ENCODE measurements at regions not wholly inside any gene's neighbourhood (a gene's known extent, or its start where the extent isn't known, plus 50 kb on each side); places are given as distances from the start of the nearest gene placed in this dataset.

- Histone ChIP-seq H3K9me3 (ENCODE audit: low read length) (no peaks in the 10 kb centered on the region), H3K4me3 (ENCODE audit: low read depth, low read length, poor library complexity, severe bottlenecking) (no peak overlapping the region)
Measured at GRCh38 chr13:84821261-84821660, 939.0 kb upstream of the SLITRK1 start.

GRCh38 chr13:84816567-84817105 is 934.4 kb upstream of the SLITRK1 start:
- Histone ChIP-seq H2AFZ (ENCODE audit: low read length) (no peak overlapping the region), H3K9me3 (ENCODE audit: low read length) (no peaks in the 10 kb centered on the region), H3F3A (ENCODE audit: insufficient read depth, low read length) (no peaks in the 10 kb centered on the region)

More at GRCh38 chr13:84821261-84821660, 939.0 kb upstream of the SLITRK1 start:
- Histone ChIP-seq H2AFZ (ENCODE audit: low read length) (no peak overlapping the region), H3K79me2 (ENCODE audit: insufficient read depth, low read length) (no peaks in the 10 kb centered on the region), H3K27ac (ENCODE audit: low read depth, low read length, poor library complexity, severe bottlenecking) (no peak overlapping the region), H3K9me2 (ENCODE audit: low read depth, low read length) (no peaks in the 10 kb centered on the region), H3K4me1 (ENCODE audit: insufficient read depth, low read length, severe bottlenecking) (no peaks in the 10 kb centered on the region), H3K4me2 (ENCODE audit: low read length) (no peak overlapping the region), H3K27me3 (ENCODE audit: insufficient read depth, low read length) (no peaks in the 10 kb centered on the region), H3K36me3 (ENCODE audit: insufficient read depth, low read length) (no peaks in the 10 kb centered on the region), H3K9ac (ENCODE audit: low read length) (no peak overlapping the region), H3F3A (ENCODE audit: insufficient read depth, low read length) (no peaks in the 10 kb centered on the region), H4K20me1 (ENCODE audit: insufficient read depth, low read length) (no peaks in the 10 kb centered on the region)
- no peak for TF ChIP-seq EZH2 (IDR thresholded peaks at IDR 0.05; ENCODE audit: borderline replicate concordance, low read length)
- TF ChIP-seq, protein P1, sequence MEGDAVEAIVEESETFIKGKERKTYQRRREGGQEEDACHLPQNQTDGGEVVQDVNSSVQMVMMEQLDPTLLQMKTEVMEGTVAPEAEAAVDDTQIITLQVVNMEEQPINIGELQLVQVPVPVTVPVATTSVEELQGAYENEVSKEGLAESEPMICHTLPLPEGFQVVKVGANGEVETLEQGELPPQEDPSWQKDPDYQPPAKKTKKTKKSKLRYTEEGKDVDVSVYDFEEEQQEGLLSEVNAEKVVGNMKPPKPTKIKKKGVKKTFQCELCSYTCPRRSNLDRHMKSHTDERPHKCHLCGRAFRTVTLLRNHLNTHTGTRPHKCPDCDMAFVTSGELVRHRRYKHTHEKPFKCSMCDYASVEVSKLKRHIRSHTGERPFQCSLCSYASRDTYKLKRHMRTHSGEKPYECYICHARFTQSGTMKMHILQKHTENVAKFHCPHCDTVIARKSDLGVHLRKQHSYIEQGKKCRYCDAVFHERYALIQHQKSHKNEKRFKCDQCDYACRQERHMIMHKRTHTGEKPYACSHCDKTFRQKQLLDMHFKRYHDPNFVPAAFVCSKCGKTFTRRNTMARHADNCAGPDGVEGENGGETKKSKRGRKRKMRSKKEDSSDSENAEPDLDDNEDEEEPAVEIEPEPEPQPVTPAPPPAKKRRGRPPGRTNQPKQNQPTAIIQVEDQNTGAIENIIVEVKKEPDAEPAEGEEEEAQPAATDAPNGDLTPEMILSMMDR (IDR thresholded peaks at IDR 0.05; ENCODE audit: low read length): no peak

GRCh38 chr13:84812789-84813188 is 930.5 kb upstream of the SLITRK1 start:
- Histone ChIP-seq H3K4me1 (ENCODE audit: insufficient read depth, low read length, severe bottlenecking) (no peaks in the 10 kb centered on the region), H3F3A (ENCODE audit: insufficient read depth, low read length) (no peaks in the 10 kb centered on the region), H4K20me1 (ENCODE audit: insufficient read depth, low read length) (no peaks in the 10 kb centered on the region), H2AFZ (ENCODE audit: low read length) (no peak overlapping the region), H3K27ac (ENCODE audit: low read depth, low read length, poor library complexity, severe bottlenecking) (no peak overlapping the region), H3K9ac (ENCODE audit: low read length) (no peak overlapping the region), H3K4me2 (ENCODE audit: low read length) (no peak overlapping the region), H3K36me3 (ENCODE audit: insufficient read depth, low read length) (no peaks in the 10 kb centered on the region), H3K9me3 (ENCODE audit: low read length) (no peaks in the 10 kb centered on the region), H3K79me2 (ENCODE audit: insufficient read depth, low read length) (no peaks in the 10 kb centered on the region), H3K27me3 (ENCODE audit: insufficient read depth, low read length) (no peaks in the 10 kb centered on the region), H3K4me3 (ENCODE audit: low read depth, low read length, poor library complexity, severe bottlenecking) (no peak overlapping the region), H3K9me2 (ENCODE audit: low read depth, low read length) (no peaks in the 10 kb centered on the region)
- no peak for TF ChIP-seq EZH2 (IDR thresholded peaks at IDR 0.05; ENCODE audit: borderline replicate concordance, low read length)
- TF ChIP-seq, protein P1 (IDR thresholded peaks at IDR 0.05; ENCODE audit: low read length): no peak

More at GRCh38 chr13:84816567-84817105, 934.4 kb upstream of the SLITRK1 start:
- Histone ChIP-seq H3K9ac (ENCODE audit: low read length) (no peak overlapping the region), H3K9me2 (ENCODE audit: low read depth, low read length) (no peaks in the 10 kb centered on the region), H3K4me3 (ENCODE audit: low read depth, low read length, poor library complexity, severe bottlenecking) (no peak overlapping the region), H3K27ac (ENCODE audit: low read depth, low read length, poor library complexity, severe bottlenecking) (no peak overlapping the region), H3K4me2 (ENCODE audit: low read length) (no peak overlapping the region), H3K36me3 (ENCODE audit: insufficient read depth, low read length) (no peaks in the 10 kb centered on the region), H3K79me2 (ENCODE audit: insufficient read depth, low read length) (no peaks in the 10 kb centered on the region), H3K27me3 (ENCODE audit: insufficient read depth, low read length) (no peaks in the 10 kb centered on the region), H4K20me1 (ENCODE audit: insufficient read depth, low read length) (no peaks in the 10 kb centered on the region), H3K4me1 (ENCODE audit: insufficient read depth, low read length, severe bottlenecking) (no peaks in the 10 kb centered on the region)
- TF ChIP-seq, protein P1 (IDR thresholded peaks at IDR 0.05; ENCODE audit: low read length): no peak
- no peak for TF ChIP-seq EZH2 (IDR thresholded peaks at IDR 0.05; ENCODE audit: borderline replicate concordance, low read length)
